ENCODE measurements at regions not wholly inside any gene's neighbourhood (a gene's known extent, or its start where the extent isn't known, plus 50 kb on each side); places are given as distances from the start of the nearest gene placed in this dataset.

- DNase-seq (ENCODE audit: extremely low read depth, low read depth) = peak; percentile 76
- no peak overlapping the region for H3K4me3 ChIP-seq (replicated peaks; ENCODE audit: low read depth, low read length)
- no peak for TF ChIP-seq CTCF (IDR thresholded peaks at IDR 0.05; ENCODE audit: low read depth, low read length, missing control alignments)
Measured at GRCh38 chr17:69733171-69734012, 318.9 kb downstream of the MAP2K6 start.

GRCh38 chr17:69734656-69735055 lies 320.2 kb downstream of the MAP2K6 start:
- H3K4me3 ChIP-seq (replicated peaks; ENCODE audit: low read depth, low read length) = no peak overlapping the region
- no peak for TF ChIP-seq CTCF (IDR thresholded peaks at IDR 0.05; ENCODE audit: low read depth, low read length, missing control alignments)
- no peak for DNase-seq (ENCODE audit: extremely low read depth, low read depth)

GRCh38 chr17:69735285-69735684 lies 320.8 kb downstream of the MAP2K6 start:
- no peak overlapping the region for H3K4me3 ChIP-seq (replicated peaks; ENCODE audit: low read depth, low read length)
- no peak for DNase-seq (ENCODE audit: extremely low read depth, low read depth)
- TF ChIP-seq CTCF (IDR thresholded peaks at IDR 0.05; ENCODE audit: low read depth, low read length, missing control alignments) = no peak

- no peak for DNase-seq (ENCODE audit: extremely low read depth, low read depth)
Measured at GRCh38 chr17:69743091-69743490, 328.6 kb downstream of the MAP2K6 start.

GRCh38 chr17:69744512-69745070 lies 330.1 kb downstream of the MAP2K6 start:
- no peak for TF ChIP-seq CTCF (IDR thresholded peaks at IDR 0.05; ENCODE audit: low read depth, low read length, missing control alignments)
- no peak overlapping the region for H3K4me3 ChIP-seq (replicated peaks; ENCODE audit: low read depth, low read length)
- DNase-seq (ENCODE audit: extremely low read depth, low read depth) = no peak

More at GRCh38 chr17:69743091-69743490, 328.6 kb downstream of the MAP2K6 start:
- H3K4me3 ChIP-seq (replicated peaks; ENCODE audit: low read depth, low read length) = no peak overlapping the region
- TF ChIP-seq CTCF (IDR thresholded peaks at IDR 0.05; ENCODE audit: low read depth, low read length, missing control alignments) = no peak

GRCh38 chr17:69749911-69750310 lies 325.1 kb upstream of the KCNJ16 start:
- DNase-seq (ENCODE audit: extremely low read depth, low read depth) = no peak
- TF ChIP-seq CTCF (IDR thresholded peaks at IDR 0.05; ENCODE audit: low read depth, low read length, missing control alignments) = no peak
- H3K4me3 ChIP-seq (replicated peaks; ENCODE audit: low read depth, low read length) = no peak overlapping the region

All from HFF-Myc (cell line).